ENCODE measurements at regions not wholly inside any gene's neighbourhood (a gene's known extent, or its start where the extent isn't known, plus 50 kb on each side); places are given as distances from the start of the nearest gene placed in this dataset.

DNA sequence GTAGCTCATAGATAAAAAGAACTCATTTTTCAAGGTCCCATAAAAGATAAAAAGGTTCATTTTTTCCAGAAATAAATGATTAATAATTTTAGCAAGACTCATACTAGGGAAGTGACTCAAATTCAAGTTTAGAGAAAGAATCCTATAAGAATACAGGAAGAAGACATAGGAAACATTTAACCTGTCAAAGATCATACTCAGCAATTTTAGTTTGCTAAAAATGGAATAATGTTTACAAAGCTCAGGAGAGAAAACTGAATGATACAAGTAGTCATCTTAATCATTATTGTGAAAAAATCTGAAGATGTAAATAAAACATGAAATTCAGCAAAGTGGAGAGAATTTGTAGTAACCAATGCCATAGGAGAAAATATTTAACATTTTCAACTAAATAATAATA is 926.6 kb downstream of the TBC1D32 start:
- no peak for TF ChIP-seq ZNF425 (CRISPR knock-in tag; conservative IDR thresholded peaks at IDR 0.05)
- TF ChIP-seq RELA (CRISPR knock-in tag; IDR thresholded peaks at IDR 0.05; ENCODE audit: borderline replicate concordance): no peak
- TF ChIP-seq FOXJ3 (CRISPR knock-in tag; IDR thresholded peaks at IDR 0.05; ENCODE audit: borderline replicate concordance): no peak
- TF ChIP-seq CTCF (IDR thresholded peaks at IDR 0.05): no peak
- TF ChIP-seq CBFB (CRISPR knock-in tag; IDR thresholded peaks at IDR 0.05; ENCODE audit: low read depth): no peak
- TF ChIP-seq, protein P1, sequence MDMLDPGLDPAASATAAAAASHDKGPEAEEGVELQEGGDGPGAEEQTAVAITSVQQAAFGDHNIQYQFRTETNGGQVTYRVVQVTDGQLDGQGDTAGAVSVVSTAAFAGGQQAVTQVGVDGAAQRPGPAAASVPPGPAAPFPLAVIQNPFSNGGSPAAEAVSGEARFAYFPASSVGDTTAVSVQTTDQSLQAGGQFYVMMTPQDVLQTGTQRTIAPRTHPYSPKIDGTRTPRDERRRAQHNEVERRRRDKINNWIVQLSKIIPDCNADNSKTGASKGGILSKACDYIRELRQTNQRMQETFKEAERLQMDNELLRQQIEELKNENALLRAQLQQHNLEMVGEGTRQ (CRISPR knock-in tag; IDR thresholded peaks at IDR 0.05): no peak
- TF ChIP-seq TCF7 (CRISPR knock-in tag; IDR thresholded peaks at IDR 0.05; ENCODE audit: low read depth): no peak
- no peak for TF ChIP-seq NFE2L1 (CRISPR knock-in tag; IDR thresholded peaks at IDR 0.05)
- no peak for TF ChIP-seq MAX (CRISPR knock-in tag; IDR thresholded peaks at IDR 0.05)
- TF ChIP-seq ZBTB21 (CRISPR knock-in tag; IDR thresholded peaks at IDR 0.05; ENCODE audit: borderline replicate concordance): no peak
- TF ChIP-seq TP53 (CRISPR knock-in tag; IDR thresholded peaks at IDR 0.05): no peak
- no peak for TF ChIP-seq ELF4 (CRISPR knock-in tag; IDR thresholded peaks at IDR 0.05; ENCODE audit: low read depth)
